ENCODE measurements at regions not wholly inside any gene's neighbourhood (a gene's known extent, or its start where the extent isn't known, plus 50 kb on each side); places are given as distances from the start of the nearest gene placed in this dataset.
"Not testable (repeated sequence)": the region's sequence is repeated elsewhere in the genome, so short reads cannot be mapped to it uniquely, and the experiment has no call there.

- no peak for TF ChIP-seq CTCF (IDR thresholded peaks at IDR 0.05; ENCODE audit: borderline replicate concordance, insufficient read depth, low read depth, low read length)
- no peak overlapping the region for H3K4me3 ChIP-seq (ENCODE audit: low read depth, low read length)
Measured at GRCh38 chr22:48406161-48406560, 1421.5 kb downstream of the BRD1 start.

- TF ChIP-seq CTCF (IDR thresholded peaks at IDR 0.05; ENCODE audit: borderline replicate concordance, insufficient read depth, low read depth, low read length) = no peak
- H3K4me3 ChIP-seq (ENCODE audit: low read depth, low read length) = no peak overlapping the region
Measured at GRCh38 chr22:48405741-48406140, 1421.9 kb downstream of the BRD1 start.

GRCh38 chr22:48404801-48405447, 1422.7 kb downstream of the BRD1 start:
- no peak for TF ChIP-seq CTCF (IDR thresholded peaks at IDR 0.05; ENCODE audit: borderline replicate concordance, insufficient read depth, low read depth, low read length)
- H3K4me3 ChIP-seq (ENCODE audit: low read depth, low read length) = no peak overlapping the region

GRCh38 chr22:48403521-48404403, 1423.9 kb downstream of the BRD1 start:
- TF ChIP-seq CTCF (IDR thresholded peaks at IDR 0.05; ENCODE audit: borderline replicate concordance, insufficient read depth, low read depth, low read length) = no peak
- no peak overlapping the region for H3K4me3 ChIP-seq (ENCODE audit: low read depth, low read length)

GRCh38 chr22:48402591-48403031, 1425.1 kb downstream of the BRD1 start:
- no peak for TF ChIP-seq CTCF (IDR thresholded peaks at IDR 0.05; ENCODE audit: borderline replicate concordance, insufficient read depth, low read depth, low read length)
- no peak overlapping the region for H3K4me3 ChIP-seq (ENCODE audit: low read depth, low read length)

GRCh38 chr22:48401523-48401922, 1426.2 kb downstream of the BRD1 start:
- not testable (repeated sequence) for H3K4me3 ChIP-seq (ENCODE audit: low read depth, low read length)

- H3K4me3 ChIP-seq (ENCODE audit: low read depth, low read length) = no peak overlapping the region
- no peak for TF ChIP-seq CTCF (IDR thresholded peaks at IDR 0.05; ENCODE audit: borderline replicate concordance, insufficient read depth, low read depth, low read length)
Measured at GRCh38 chr22:48398181-48398905, 1429.3 kb downstream of the BRD1 start.
